ENCODE measurements at regions not wholly inside any gene's neighbourhood (a gene's known extent, or its start where the extent isn't known, plus 50 kb on each side); places are given as distances from the start of the nearest gene placed in this dataset.
"Not testable (repeated sequence)": the region's sequence is repeated elsewhere in the genome, so short reads cannot be mapped to it uniquely, and the experiment has no call there.

GRCh38 chr15:81763304-81763703 is 282.5 kb downstream of the MEX3B start:
- DNase-seq: no peak

DNA sequence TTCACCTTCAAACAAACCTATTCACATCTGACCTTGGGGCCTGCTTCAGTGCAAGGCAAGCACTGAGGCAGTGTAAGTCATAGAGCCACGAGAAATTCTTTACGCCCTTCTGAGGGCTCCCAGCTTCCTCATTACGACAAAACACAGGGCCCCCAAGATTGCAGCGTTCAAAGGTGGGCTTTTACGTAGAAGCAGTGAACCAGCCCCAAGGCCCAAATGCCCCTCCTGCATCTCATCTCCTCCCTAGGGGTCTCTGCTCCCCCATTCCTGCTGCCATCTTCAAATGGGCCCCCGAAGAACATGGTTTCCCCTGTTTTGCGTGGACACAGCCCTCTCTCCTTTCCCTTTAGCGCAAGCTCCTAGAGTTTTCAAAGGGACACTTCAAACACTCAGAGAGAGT is 285.1 kb downstream of the MEX3B start:
- no peak for DNase-seq

- DNase-seq: no peak
These were observed 287.0 kb downstream of the MEX3B start for GRCh38 chr15:81758818-81759284.

DNA sequence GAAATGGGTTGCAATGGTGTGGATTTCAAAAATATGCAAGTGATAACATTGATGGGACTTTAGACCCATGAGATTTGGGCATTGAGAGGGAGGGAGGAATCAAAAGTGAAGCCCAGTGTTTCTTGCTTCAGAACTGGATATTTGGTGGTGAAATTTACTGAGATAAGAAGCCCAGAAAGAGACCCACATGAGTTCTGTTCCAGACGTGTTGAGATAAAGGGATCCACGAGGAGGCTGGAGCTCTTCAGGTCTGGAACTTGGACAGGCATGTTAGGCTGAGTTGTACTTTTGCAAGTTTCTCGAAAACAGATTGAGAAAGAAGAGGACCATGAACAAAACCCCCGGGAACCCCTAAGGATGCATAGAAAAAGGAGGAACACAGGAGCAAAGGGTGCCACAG is 290.2 kb downstream of the MEX3B start:
- no peak for DNase-seq

GRCh38 chr15:81754078-81754477 is 291.7 kb downstream of the MEX3B start:
- DNase-seq: no peak

DNA sequence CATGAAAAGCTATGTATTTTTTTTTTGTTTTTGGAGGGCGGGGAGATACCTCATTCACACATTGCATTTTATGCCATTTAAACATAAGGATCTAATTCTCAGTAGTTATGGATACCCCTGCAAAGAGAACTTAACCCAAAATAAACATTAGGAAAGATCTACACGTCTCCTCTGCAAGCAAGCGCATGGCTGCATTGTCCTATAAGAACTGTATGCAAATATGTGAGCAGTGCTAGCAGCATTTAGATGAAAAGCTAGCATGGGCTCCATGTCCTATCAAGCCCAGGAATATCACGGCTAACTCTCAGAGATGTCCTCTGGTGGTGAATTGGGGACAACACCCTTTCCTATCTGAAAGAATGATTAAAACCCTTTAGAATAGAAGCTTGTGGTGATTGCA is 292.8 kb downstream of the MEX3B start:
- peak; percentile 53 for DNase-seq

GRCh38 chr15:81752546-81752942 is 293.3 kb downstream of the MEX3B start:
- peak; percentile 96 for DNase-seq

GRCh38 chr15:81751816-81752545 is 293.8 kb downstream of the MEX3B start:
- no peak for DNase-seq

GRCh38 chr15:81751256-81751655 is 294.6 kb downstream of the MEX3B start:
- no peak for DNase-seq

DNA sequence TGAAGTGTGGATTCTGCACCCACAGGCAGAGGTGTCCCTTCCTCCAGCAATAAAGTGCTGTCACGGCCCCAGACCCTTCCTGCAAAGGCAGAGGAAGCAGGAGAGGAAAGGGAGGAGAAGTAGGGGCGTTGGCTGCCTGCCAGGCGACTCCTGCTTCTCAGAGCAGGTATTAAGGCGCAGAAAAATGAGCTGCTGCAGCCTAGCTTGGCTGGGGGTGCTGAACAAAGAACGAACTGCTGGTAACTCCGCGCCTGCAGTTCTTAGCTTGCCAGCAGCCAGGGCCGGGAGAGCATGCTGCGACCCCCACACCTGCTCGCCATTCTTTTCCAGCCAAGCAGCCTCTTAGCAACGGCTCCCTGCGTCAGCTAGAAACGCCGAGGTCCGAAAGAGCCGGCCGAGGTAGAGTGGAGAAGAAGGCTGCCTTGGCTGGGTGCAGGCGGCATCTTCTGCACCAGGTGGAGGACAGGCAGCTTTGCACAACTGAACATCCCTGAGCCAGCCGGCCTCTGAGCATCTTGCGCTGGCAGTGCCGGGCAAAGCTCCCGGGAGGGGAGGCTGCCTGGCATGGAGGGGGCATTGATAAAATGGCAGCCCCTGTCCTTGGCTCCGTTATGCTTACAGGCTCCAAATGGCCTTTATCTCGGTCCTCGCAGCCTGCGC is 296.0 kb downstream of the MEX3B start:
- DNase-seq: no peak

- no peak for DNase-seq
These were observed 298.3 kb downstream of the MEX3B start for GRCh38 chr15:81747482-81747881.

DNA sequence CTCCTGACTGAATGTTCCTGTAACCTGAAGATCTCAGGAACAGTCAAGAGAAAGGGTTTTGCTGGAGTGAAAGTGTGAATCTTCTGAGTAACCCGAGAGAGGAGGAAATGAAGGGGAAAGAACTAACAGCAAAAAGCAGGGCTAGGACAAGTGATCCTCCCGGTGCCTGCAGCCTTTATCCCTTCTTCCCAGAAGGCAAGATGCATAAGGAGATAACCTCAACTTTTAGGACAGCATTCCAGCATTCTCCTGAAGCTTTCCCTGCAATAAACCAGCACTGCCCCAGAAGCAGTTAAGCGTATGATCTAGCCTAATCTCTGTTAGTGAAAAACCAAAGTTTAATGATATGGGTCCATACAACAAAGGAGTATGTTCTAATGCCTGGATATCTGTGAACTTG is 298.8 kb downstream of the MEX3B start:
- no peak for DNase-seq

DNA sequence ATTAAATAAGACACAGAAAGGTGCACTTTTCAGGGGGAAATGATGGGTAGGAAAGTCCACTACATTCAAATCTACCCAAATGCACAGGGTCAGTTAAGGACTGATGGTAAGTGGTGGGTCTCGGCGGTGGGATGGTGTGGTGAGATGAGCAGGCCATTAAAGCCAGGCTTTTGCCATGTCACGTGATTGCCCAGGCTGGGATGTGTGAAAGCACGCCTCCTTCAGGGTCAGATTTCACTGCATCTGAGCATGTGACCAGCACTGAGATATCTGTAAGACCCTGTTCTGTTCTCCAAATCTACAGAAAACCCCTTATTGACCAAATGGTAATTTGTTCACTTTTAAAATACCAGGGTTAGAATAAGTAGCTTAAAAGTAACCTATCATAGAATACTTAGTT is 301.5 kb downstream of the MEX3B start:
- no peak for DNase-seq

DNA sequence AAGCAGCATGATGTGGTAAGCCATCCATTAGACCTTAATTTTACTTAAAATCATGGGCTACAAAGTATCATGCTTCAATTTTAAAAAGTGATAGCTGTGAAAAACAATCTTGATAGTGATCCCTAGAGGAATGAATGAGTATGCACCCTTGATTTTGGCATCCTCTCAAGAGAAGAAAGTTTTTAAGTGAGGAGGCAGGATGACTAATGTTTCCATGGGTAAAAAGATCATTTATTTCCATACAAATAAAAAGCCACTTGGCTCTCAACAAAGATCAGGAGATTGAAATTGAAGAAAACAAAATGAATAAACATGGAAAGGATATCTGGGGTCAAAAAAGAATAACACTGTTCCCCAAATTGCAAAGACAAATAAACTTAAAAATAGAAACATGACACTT is 305.4 kb downstream of the MEX3B start:
- no peak for DNase-seq

GRCh38 chr15:81729340-81729739 is 316.5 kb downstream of the MEX3B start:
- no peak for DNase-seq

- DNase-seq: no peak
These were observed 317.1 kb downstream of the MEX3B start for GRCh38 chr15:81728726-81729125.

GRCh38 chr15:81725590-81725989 is 320.2 kb downstream of the MEX3B start:
- no peak for DNase-seq

GRCh38 chr15:81724536-81724935 is 321.3 kb downstream of the MEX3B start:
- no peak for DNase-seq

GRCh38 chr15:81723701-81724100 is 322.1 kb downstream of the MEX3B start:
- DNase-seq: peak; percentile 39

- no peak for DNase-seq
These were observed 322.6 kb downstream of the MEX3B start for GRCh38 chr15:81723113-81723651.

- DNase-seq: not testable (repeated sequence)
These were observed 329.4 kb downstream of the MEX3B start for GRCh38 chr15:81716468-81716867.

- DNase-seq: no peak
These were observed 335.5 kb downstream of the MEX3B start for GRCh38 chr15:81710328-81710727.

GRCh38 chr15:81706816-81707346 is 332.9 kb upstream of the TMC3 start:
- DNase-seq: not testable (repeated sequence)

GRCh38 chr15:81705727-81706126 is 331.7 kb upstream of the TMC3 start:
- DNase-seq: not testable (repeated sequence)

All from DMS 273 treated with DMSO at 0.1 percent for 48 hours (cell line).